ENCODE measurements at regions not wholly inside any gene's neighbourhood (a gene's known extent, or its start where the extent isn't known, plus 50 kb on each side); places are given as distances from the start of the nearest gene placed in this dataset.
"Not testable (repeated sequence)": the region's sequence is repeated elsewhere in the genome, so short reads cannot be mapped to it uniquely, and the experiment has no call there.

GRCh38 chr12:94831081-94831751 lies 172.3 kb downstream of the NDUFA12 start:
- in situ Hi-C loops (cut with HindIII; ENCODE audit: low pct_unique_long_range_greater_than_20kb, low sequenced_read_pairs), result no loop called here
- DNase-seq (ENCODE audit: low read depth), result no peak

- DNase-seq (ENCODE audit: low read depth), result no peak
- in situ Hi-C loops (cut with HindIII; ENCODE audit: low pct_unique_long_range_greater_than_20kb, low sequenced_read_pairs), result no loop called here
Observed at GRCh38 chr12:94829552-94829951, 173.9 kb downstream of the NDUFA12 start.

GRCh38 chr12:94819011-94819410 lies 168.7 kb upstream of the TMCC3 start:
- in situ Hi-C loops (cut with HindIII; ENCODE audit: low pct_unique_long_range_greater_than_20kb, low sequenced_read_pairs), result no loop called here
- DNase-seq (ENCODE audit: low read depth), result no peak

GRCh38 chr12:94817695-94818075 lies 167.3 kb upstream of the TMCC3 start:
- DNase-seq (ENCODE audit: low read depth), result no peak
- in situ Hi-C loops (cut with HindIII; ENCODE audit: low pct_unique_long_range_greater_than_20kb, low sequenced_read_pairs), result no loop called here

GRCh38 chr12:94817201-94817600 lies 166.8 kb upstream of the TMCC3 start:
- in situ Hi-C loops (cut with HindIII; ENCODE audit: low pct_unique_long_range_greater_than_20kb, low sequenced_read_pairs); DNase-seq (ENCODE audit: low read depth): not testable (repeated sequence)

GRCh38 chr12:94816746-94817145 lies 166.4 kb upstream of the TMCC3 start:
- DNase-seq (ENCODE audit: low read depth); in situ Hi-C loops (cut with HindIII; ENCODE audit: low pct_unique_long_range_greater_than_20kb, low sequenced_read_pairs): not testable (repeated sequence)

GRCh38 chr12:94815958-94816357 lies 165.6 kb upstream of the TMCC3 start:
- in situ Hi-C loops (cut with HindIII; ENCODE audit: low pct_unique_long_range_greater_than_20kb, low sequenced_read_pairs), result no loop called here

GRCh38 chr12:94815450-94815849 lies 165.1 kb upstream of the TMCC3 start:
- no peak for DNase-seq (ENCODE audit: low read depth)
- in situ Hi-C loops (cut with HindIII; ENCODE audit: low pct_unique_long_range_greater_than_20kb, low sequenced_read_pairs), result no loop called here

More at GRCh38 chr12:94815958-94816357, 165.6 kb upstream of the TMCC3 start:
- no peak for DNase-seq (ENCODE audit: low read depth)

GRCh38 chr12:94813314-94813713 lies 163.0 kb upstream of the TMCC3 start:
- DNase-seq (ENCODE audit: low read depth), result peak; percentile 8
- in situ Hi-C loops (cut with HindIII; ENCODE audit: low pct_unique_long_range_greater_than_20kb, low sequenced_read_pairs), result no loop called here

- in situ Hi-C loops (cut with HindIII; ENCODE audit: low pct_unique_long_range_greater_than_20kb, low sequenced_read_pairs), result no loop called here
- no peak for DNase-seq (ENCODE audit: low read depth)
Observed at GRCh38 chr12:94812345-94812744, 162.0 kb upstream of the TMCC3 start.

GRCh38 chr12:94811611-94812010 lies 161.3 kb upstream of the TMCC3 start:
- in situ Hi-C loops (cut with HindIII; ENCODE audit: low pct_unique_long_range_greater_than_20kb, low sequenced_read_pairs), result no loop called here
- DNase-seq (ENCODE audit: low read depth), result no peak

GRCh38 chr12:94807951-94808350 lies 157.6 kb upstream of the TMCC3 start:
- DNase-seq (ENCODE audit: low read depth), result no peak
- in situ Hi-C loops (cut with HindIII; ENCODE audit: low pct_unique_long_range_greater_than_20kb, low sequenced_read_pairs), result no loop called here

GRCh38 chr12:94806617-94807016 lies 156.3 kb upstream of the TMCC3 start:
- in situ Hi-C loops (cut with HindIII; ENCODE audit: low pct_unique_long_range_greater_than_20kb, low sequenced_read_pairs), result no loop called here
- no peak for DNase-seq (ENCODE audit: low read depth)

- peak; percentile 49 for DNase-seq (ENCODE audit: low read depth)
- in situ Hi-C loops (cut with HindIII; ENCODE audit: low pct_unique_long_range_greater_than_20kb, low sequenced_read_pairs), result no loop called here
Observed at GRCh38 chr12:94805749-94806529, 155.6 kb upstream of the TMCC3 start.

- in situ Hi-C loops (cut with HindIII; ENCODE audit: low pct_unique_long_range_greater_than_20kb, low sequenced_read_pairs), result no loop called here
Observed at GRCh38 chr12:94803939-94804338, 153.6 kb upstream of the TMCC3 start.

GRCh38 chr12:94802796-94803195 lies 152.4 kb upstream of the TMCC3 start:
- in situ Hi-C loops (cut with HindIII; ENCODE audit: low pct_unique_long_range_greater_than_20kb, low sequenced_read_pairs), result no loop called here

More at GRCh38 chr12:94803939-94804338, 153.6 kb upstream of the TMCC3 start:
- DNase-seq (ENCODE audit: low read depth), result no peak

GRCh38 chr12:94801745-94802144 lies 151.4 kb upstream of the TMCC3 start:
- in situ Hi-C loops (cut with HindIII; ENCODE audit: low pct_unique_long_range_greater_than_20kb, low sequenced_read_pairs), result no loop called here
- no peak for DNase-seq (ENCODE audit: low read depth)

More at GRCh38 chr12:94802796-94803195, 152.4 kb upstream of the TMCC3 start:
- no peak for DNase-seq (ENCODE audit: low read depth)

- no peak for DNase-seq (ENCODE audit: low read depth)
- in situ Hi-C loops (cut with HindIII; ENCODE audit: low pct_unique_long_range_greater_than_20kb, low sequenced_read_pairs), result no loop called here
Observed at GRCh38 chr12:94799136-94799535, 148.8 kb upstream of the TMCC3 start.

- in situ Hi-C loops (cut with HindIII; ENCODE audit: low pct_unique_long_range_greater_than_20kb, low sequenced_read_pairs), result no loop called here
- DNase-seq (ENCODE audit: low read depth), result no peak
Observed at GRCh38 chr12:94798113-94798512, 147.8 kb upstream of the TMCC3 start.

GRCh38 chr12:94795520-94795919 lies 145.2 kb upstream of the TMCC3 start:
- in situ Hi-C loops (cut with HindIII; ENCODE audit: low pct_unique_long_range_greater_than_20kb, low sequenced_read_pairs), result no loop called here
- peak; percentile 53 for DNase-seq (ENCODE audit: low read depth)
